HUES64 (cell line): ENCODE measurements at regions not wholly inside any gene's neighbourhood (a gene's known extent, or its start where the extent isn't known, plus 50 kb on each side); places are given as distances from the start of the nearest gene placed in this dataset.
"Not testable (repeated sequence)": the region's sequence is repeated elsewhere in the genome, so short reads cannot be mapped to it uniquely, and the experiment has no call there.

Experiments used
- H3K27ac ChIP-seq: 2 replicates; pipeline ENCODE4 v1.7.0; 2013; ENCODE audit warnings: low read depth, low read length, inconsistent platforms
- H3K27me3 ChIP-seq: 2 replicates; pipeline ENCODE4 v1.6.1; 2013; ENCODE audit warnings: mild to moderate bottlenecking, low read length; ENCODE audit not compliant: insufficient read depth
- H3K36me3 ChIP-seq: 2 replicates; pipeline ENCODE4 v1.6.1; 2013; ENCODE audit warnings: mild to moderate bottlenecking, low read length; ENCODE audit not compliant: insufficient read depth
- H3K4me1 ChIP-seq: 2 replicates; pipeline ENCODE4 v1.6.1; 2013; ENCODE audit warnings: mild to moderate bottlenecking, low read length, moderate library complexity; ENCODE audit not compliant: insufficient read depth
- H3K4me3 ChIP-seq: 2 replicates; pipeline ENCODE4 v1.5.1; 2013; ENCODE audit warnings: mild to moderate bottlenecking, low read length, moderate library complexity
- H3K9ac ChIP-seq: 2 replicates; pipeline ENCODE4 v1.6.1; 2013; ENCODE audit warnings: mild to moderate bottlenecking, low read depth, low read length
- H3K9me3 ChIP-seq: 2 replicates; pipeline ENCODE4 v1.6.1; 2013; ENCODE audit warnings: low read depth, low read length; ENCODE audit not compliant: insufficient read depth
- WGBS: fragments of 150-250, 120-280 bp; methylation state at CpG from one replicate; pipeline ENCODE4 v1.1.7; 2013; ENCODE audit warnings: missing lambda C conversion rate; 5-methylcytosine and 5-hydroxymethylcytosine counted together

DNA sequence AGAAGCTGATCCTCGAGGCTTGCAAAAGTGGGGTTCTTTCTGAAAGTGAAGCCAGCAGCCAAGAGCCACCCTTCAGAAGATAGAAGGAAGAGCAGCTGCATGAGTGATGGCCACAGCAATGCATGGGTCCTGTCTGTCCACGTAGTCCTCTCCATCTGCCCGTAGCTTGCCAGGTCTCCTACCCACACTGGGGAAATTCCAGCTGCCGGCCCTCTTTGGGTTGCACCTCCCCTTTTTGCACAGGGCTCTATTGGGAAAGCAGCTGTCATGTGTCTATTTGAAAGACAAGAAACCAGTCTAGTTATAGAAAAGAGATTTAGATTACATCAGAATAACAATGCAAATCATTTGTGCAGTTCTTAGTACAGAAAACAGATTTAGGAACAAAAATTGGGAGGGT is 204.4 kb downstream of the GIPC2 start:
- no peak overlapping the region for H3K27ac ChIP-seq
- WGBS: 67% methylated on average over 4 of the region's 4 CpGs

DNA sequence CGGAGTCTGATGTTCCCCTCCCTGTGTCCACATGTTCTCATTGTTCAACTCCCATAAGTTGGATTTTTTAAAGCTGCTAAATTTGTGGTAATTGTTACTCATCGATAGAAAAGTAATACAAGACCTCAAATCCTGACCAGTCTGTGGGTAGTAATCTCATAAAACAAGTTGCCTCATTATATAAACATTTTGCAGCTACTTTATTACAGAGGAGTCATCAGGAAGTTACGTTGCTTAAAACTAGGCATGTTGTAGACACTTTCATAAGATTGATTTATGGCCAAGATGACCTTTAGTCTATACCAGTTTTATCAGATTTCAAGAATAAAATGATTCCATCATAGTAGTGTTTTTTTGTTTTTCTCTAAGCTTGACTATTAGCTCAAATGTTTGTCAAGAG is 208.8 kb downstream of the GIPC2 start:
- Histone ChIP-seq H3K9ac (no peak overlapping the region), H3K27ac (no peak overlapping the region), H3K27me3 (peaks cover 72% of the 10 kb centered on the region), H3K4me1 (no peaks in the 10 kb centered on the region), H3K9me3 (no peaks in the 10 kb centered on the region), H3K4me3 (no peak overlapping the region), H3K36me3 (no peaks in the 10 kb centered on the region)
- WGBS: 83% methylated on average over 1 of the region's 3 CpGs

More for the DNA sequence above, 204.4 kb downstream of the GIPC2 start:
- Histone ChIP-seq H3K36me3 (no peaks in the 10 kb centered on the region), H3K4me1 (no peaks in the 10 kb centered on the region), H3K9ac (no peak overlapping the region), H3K9me3 (no peaks in the 10 kb centered on the region), H3K4me3 (no peak overlapping the region), H3K27me3 (peaks cover 75% of the 10 kb centered on the region)

DNA sequence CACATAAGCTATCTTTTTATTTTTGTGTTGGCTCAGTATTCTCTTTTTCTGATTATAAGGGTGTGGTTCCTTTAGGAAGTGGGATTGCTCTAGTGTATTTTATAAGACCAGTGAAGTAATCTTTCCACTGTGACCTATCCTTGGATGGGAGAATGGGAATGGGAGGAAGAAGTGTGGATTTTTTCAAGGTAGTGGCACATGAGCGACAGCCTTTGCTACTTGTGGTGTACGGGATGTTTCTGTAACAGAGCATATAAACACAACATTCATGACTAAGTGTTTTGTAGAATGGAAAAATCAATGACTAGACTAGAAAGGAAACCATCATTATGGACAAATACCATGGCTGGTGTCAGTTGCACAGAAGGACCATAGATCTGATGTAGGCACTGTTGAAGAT is 209.6 kb downstream of the GIPC2 start:
- WGBS: 94% methylated on average over 2 of the region's 2 CpGs
- Histone ChIP-seq H3K27me3 (peaks cover 65% of the 10 kb centered on the region), H3K9me3 (no peaks in the 10 kb centered on the region), H3K4me1 (no peaks in the 10 kb centered on the region), H3K9ac (no peak overlapping the region), H3K36me3 (no peaks in the 10 kb centered on the region), H3K4me3 (no peak overlapping the region), H3K27ac (no peak overlapping the region)

DNA sequence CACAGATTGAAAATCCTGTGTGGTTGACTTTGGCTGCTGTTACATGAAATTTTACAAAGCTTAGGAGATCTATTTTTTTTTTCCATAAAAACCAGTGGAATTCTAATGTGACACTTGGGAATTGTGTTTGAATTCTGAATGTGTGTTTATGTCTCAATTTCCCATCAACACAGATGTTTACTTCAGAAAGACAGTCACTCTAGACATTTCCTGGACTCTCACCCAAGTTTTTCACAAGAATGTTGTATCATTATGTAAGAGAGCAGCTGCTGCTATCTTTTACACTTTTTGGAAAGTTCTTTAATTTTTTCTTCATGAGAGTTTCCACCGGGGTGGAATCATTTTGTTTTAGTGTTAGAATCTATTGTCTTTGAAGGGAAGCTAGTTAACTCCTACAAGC is 210.1 kb downstream of the GIPC2 start:
- Histone ChIP-seq H3K4me3 (no peak overlapping the region), H3K36me3 (no peaks in the 10 kb centered on the region), H3K27me3 (peaks cover 60% of the 10 kb centered on the region), H3K27ac (no peak overlapping the region), H3K9me3 (no peaks in the 10 kb centered on the region), H3K4me1 (no peaks in the 10 kb centered on the region), H3K9ac (no peak overlapping the region)
- 83% methylated on average over 1 of the region's 1 CpG for whole genome bisulfite sequencing

DNA sequence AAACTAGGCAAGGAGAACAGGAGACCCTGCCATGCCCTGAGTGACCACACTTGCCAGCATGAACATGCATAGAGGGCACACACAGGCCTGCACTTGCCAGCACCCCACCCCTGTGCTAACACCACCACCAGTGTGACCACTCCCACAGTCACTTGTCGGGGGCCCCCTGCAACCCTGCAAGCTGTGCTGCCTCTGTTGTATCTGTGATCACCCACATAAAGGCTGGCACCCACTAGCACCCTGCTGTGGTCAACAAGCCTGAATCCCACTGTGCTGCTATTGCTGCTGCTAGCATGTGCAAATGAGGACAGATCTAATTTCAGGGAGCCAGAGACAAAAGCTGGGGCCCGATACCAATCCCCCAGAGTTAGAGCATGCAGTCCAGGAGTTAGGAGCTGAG is 217.7 kb downstream of the GIPC2 start:
- no peaks in the 10 kb centered on the region for H3K9me3 ChIP-seq
- no peak overlapping the region for H3K27ac ChIP-seq
- no peaks in the 10 kb centered on the region for H3K36me3 ChIP-seq
- H3K4me1 ChIP-seq: no peaks in the 10 kb centered on the region; the same call in 1 of the 2 replicates
- H3K9ac ChIP-seq: no peak overlapping the region
- WGBS: 61% methylated on average over 2 of the region's 2 CpGs
- no peak overlapping the region for H3K4me3 ChIP-seq
- peaks cover 36% of the 10 kb centered on the region for H3K27me3 ChIP-seq

DNA sequence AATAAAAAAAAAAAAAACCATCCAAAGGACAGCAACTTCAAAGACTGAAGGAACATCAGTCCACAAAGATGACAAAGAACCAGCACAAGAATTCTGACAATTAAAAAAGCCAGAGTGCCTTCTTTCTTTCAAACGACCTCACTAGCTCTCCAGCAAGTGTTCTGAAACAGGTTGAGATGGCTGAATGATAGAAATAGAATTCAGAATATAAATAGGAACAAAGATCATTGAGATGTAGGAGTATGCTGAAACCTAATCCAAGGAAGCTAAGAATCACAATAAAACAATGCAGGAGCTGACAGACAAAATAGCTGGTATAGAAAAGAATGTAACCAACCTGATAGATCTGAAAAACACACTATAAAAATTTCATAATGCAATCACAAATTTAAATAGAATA is 218.2 kb downstream of the GIPC2 start:
- Histone ChIP-seq H3K27ac (no peak overlapping the region), H3K4me1 (no peaks in the 10 kb centered on the region; the same call in 1 of the 2 replicates), H3K4me3 (no peak overlapping the region), H3K9me3 (no peaks in the 10 kb centered on the region), H3K27me3 (peaks cover 41% of the 10 kb centered on the region), H3K36me3 (no peaks in the 10 kb centered on the region), H3K9ac (no peak overlapping the region)
- no CpG with 5 or more reads among the region's 1 CpG for WGBS

DNA sequence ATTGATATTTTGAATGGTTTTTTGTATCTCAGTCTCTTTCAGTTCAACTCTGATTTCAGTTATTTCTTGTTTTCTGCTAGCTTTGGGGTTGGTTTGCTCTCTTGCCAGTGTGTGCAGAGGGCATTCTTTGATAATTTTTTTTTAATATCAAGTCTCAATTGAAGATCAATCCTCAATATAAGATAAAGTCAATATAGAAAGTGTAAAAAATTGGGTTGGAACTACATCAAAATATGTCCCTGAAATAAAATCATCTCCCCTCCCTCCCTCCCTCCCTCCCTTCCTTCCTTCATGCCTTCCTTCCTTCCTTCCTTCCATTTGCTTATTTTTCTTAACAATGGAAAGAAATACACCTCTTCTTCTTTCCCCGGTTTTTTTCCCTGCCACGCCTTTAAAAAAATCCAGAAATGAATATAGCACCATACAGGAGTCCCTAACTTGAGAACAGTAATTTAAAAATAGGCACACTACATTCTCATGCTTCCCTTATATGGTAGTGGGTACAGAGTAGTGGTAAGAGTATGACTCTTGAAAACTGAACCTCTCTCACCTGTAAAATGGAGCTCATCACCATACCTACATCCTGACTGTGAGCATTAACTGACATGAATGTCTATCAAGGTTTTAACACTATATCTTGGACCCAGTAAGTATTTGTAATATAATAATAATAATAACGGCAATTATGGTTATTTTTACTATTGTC is 221.9 kb downstream of the GIPC2 start:
- Histone ChIP-seq H3K27ac (no peak overlapping the region), H3K4me1 (no peaks in the 10 kb centered on the region; the same call in 1 of the 2 replicates), H3K27me3 (peaks cover 61% of the 10 kb centered on the region), H3K4me3 (no peak overlapping the region), H3K9me3 (no peaks in the 10 kb centered on the region), H3K36me3 (no peaks in the 10 kb centered on the region), H3K9ac (no peak overlapping the region)
- 56% methylated on average over 2 of the region's 3 CpGs for WGBS

DNA sequence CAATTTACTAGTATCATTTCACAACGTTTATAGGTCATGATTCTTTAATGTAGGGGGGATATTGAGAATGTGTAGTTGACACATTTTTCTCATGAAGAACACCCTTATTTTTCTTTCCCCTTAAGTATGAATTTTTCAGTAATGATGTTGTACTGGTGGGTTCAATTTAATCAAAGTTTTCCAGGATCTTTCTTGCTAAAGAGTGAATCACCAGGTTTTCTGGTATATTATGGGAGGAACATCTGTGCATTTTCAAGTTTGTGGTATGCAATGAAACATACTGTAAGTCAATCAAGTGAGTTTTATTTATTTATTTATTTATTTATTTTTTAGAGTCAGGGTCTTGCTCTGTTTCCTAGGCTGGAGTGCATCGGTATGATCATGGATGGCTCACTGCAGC is 221.2 kb upstream of the PTGFR start:
- Histone ChIP-seq H3K36me3 (no peaks in the 10 kb centered on the region), H3K9ac (no peak overlapping the region), H3K27me3 (peaks cover 69% of the 10 kb centered on the region), H3K4me3 (no peak overlapping the region), H3K4me1 (no peaks in the 10 kb centered on the region), H3K9me3 (no peaks in the 10 kb centered on the region), H3K27ac (no peak overlapping the region)
- WGBS: 95% methylated on average over 1 of the region's 2 CpGs

DNA sequence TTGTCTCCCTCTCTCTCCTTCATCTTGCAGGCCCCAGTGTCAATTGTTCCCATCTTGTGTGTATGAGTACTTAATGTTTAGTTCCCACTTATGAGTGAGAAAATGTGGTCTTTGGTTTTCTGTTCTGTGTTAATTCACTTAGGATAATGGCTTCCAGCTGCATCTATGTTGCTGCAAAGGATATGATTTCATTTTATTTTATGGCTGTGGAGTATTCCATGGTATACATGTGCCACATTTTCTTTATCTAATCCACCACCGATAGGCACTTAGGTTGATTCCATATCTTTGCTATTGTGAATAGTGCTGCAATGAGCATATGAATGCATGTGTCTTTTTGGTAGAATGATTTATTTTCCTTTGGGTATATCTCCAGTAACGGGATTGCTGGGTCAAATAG is 219.4 kb upstream of the PTGFR start:
- peaks cover 69% of the 10 kb centered on the region for H3K27me3 ChIP-seq
- H3K4me1 ChIP-seq, H3K9ac ChIP-seq, H3K36me3 ChIP-seq, H3K9me3 ChIP-seq, H3K4me3 ChIP-seq, H3K27ac ChIP-seq: not testable (repeated sequence)
- 100% methylated on average over 2 of the region's 2 CpGs for WGBS

DNA sequence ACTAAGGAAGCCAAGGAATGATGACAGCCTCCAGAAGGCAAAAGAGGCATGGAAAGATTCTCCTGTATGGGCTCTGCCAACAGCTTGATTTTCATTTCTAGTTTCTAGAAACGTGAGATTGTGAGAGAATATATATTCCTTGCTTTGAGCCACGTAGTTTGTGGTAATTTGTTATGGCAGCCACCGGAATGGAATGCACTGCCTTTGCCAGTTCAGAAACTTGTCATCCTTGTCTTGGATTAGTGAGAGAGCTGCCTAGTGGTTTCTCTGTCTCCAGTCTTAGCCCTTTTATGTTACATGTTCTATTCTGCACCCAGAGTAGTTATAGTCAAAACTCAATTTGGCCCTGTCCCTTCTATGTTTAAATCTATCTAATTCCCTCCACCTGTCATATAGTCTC is 216.0 kb upstream of the PTGFR start:
- Histone ChIP-seq H3K27ac (no peak overlapping the region), H3K27me3 (peaks cover 37% of the 10 kb centered on the region)
- WGBS: 88% methylated on average over 3 of the region's 3 CpGs

DNA sequence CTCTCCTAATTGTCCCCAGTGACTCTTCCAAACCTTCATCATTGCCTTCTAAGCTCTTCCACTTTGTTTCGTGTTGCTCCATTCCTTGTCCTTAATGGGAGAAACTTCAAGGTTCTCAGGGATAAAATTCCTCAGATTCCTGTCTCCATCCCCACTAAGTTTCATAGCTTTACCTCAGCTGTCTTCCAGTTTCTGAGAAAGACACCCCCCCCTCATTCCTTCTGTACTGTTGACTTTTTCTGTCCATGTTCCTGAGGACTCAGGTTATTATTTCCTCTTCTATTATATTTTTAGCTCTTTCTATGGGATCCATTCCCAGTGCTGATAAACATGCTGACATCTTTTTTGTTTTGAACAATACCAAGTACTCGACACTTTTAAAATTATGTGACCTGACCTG is 215.3 kb upstream of the PTGFR start:
- H3K9me3 ChIP-seq: no peaks in the 10 kb centered on the region
- no peak overlapping the region for H3K4me3 ChIP-seq
- no peak overlapping the region for H3K27ac ChIP-seq
- 77% methylated on average over 2 of the region's 2 CpGs for WGBS
- no peaks in the 10 kb centered on the region for H3K36me3 ChIP-seq
- H3K9ac ChIP-seq: no peak overlapping the region
- peaks cover 33% of the 10 kb centered on the region for H3K27me3 ChIP-seq
- no peaks in the 10 kb centered on the region for H3K4me1 ChIP-seq

More for the DNA sequence above, 216.0 kb upstream of the PTGFR start:
- no peaks in the 10 kb centered on the region for H3K36me3 ChIP-seq
- no peak overlapping the region for H3K9ac ChIP-seq
- no peaks in the 10 kb centered on the region for H3K9me3 ChIP-seq
- no peaks in the 10 kb centered on the region for H3K4me1 ChIP-seq
- H3K4me3 ChIP-seq: no peak overlapping the region
